GM12865 (cell line): ENCODE measurements at regions not wholly inside any gene's neighbourhood (a gene's known extent, or its start where the extent isn't known, plus 50 kb on each side); places are given as distances from the start of the nearest gene placed in this dataset.

Experiments
- DNase-seq: peaks from one replicate; pipeline ENCODE4 v3.0.0; 2010; ENCODE audit warnings: low read depth
- H3K4me3 ChIP-seq: 2 replicates; pipeline ENCODE4 v1.5.1; 2011; ENCODE audit warnings: mild to moderate bottlenecking, low read depth, low read length, control low read depth
- TF ChIP-seq, protein P1 (sequence below): IDR thresholded peaks from 2 replicates; pipeline ENCODE4 v1.5.1; 2011; ENCODE audit warnings: low read length, control low read depth, low read depth, inconsistent platforms; ENCODE audit not compliant: insufficient read depth; ENCODE audit errors: missing control alignments

GRCh38 chr3:186456731-186457191 lies 87.4 kb downstream of the CRYGS start:
- DNase-seq, result no peak

GRCh38 chr3:186454881-186455703 lies 89.1 kb downstream of the CRYGS start:
- DNase-seq, result no peak
- no peak overlapping the region for H3K4me3 ChIP-seq
- TF ChIP-seq, protein P1, sequence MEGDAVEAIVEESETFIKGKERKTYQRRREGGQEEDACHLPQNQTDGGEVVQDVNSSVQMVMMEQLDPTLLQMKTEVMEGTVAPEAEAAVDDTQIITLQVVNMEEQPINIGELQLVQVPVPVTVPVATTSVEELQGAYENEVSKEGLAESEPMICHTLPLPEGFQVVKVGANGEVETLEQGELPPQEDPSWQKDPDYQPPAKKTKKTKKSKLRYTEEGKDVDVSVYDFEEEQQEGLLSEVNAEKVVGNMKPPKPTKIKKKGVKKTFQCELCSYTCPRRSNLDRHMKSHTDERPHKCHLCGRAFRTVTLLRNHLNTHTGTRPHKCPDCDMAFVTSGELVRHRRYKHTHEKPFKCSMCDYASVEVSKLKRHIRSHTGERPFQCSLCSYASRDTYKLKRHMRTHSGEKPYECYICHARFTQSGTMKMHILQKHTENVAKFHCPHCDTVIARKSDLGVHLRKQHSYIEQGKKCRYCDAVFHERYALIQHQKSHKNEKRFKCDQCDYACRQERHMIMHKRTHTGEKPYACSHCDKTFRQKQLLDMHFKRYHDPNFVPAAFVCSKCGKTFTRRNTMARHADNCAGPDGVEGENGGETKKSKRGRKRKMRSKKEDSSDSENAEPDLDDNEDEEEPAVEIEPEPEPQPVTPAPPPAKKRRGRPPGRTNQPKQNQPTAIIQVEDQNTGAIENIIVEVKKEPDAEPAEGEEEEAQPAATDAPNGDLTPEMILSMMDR, result no peak

More at GRCh38 chr3:186456731-186457191, 87.4 kb downstream of the CRYGS start:
- TF ChIP-seq, protein P1, result no peak
- no peak overlapping the region for H3K4me3 ChIP-seq

GRCh38 chr3:186453531-186453930 lies 90.6 kb downstream of the CRYGS start:
- DNase-seq, result no peak
- TF ChIP-seq, protein P1, result no peak
- no peak overlapping the region for H3K4me3 ChIP-seq

- TF ChIP-seq, protein P1, result no peak
- no peak overlapping the region for H3K4me3 ChIP-seq
- no peak for DNase-seq
Measured at GRCh38 chr3:186452517-186452916, 90.5 kb upstream of the DGKG start.

DNA sequence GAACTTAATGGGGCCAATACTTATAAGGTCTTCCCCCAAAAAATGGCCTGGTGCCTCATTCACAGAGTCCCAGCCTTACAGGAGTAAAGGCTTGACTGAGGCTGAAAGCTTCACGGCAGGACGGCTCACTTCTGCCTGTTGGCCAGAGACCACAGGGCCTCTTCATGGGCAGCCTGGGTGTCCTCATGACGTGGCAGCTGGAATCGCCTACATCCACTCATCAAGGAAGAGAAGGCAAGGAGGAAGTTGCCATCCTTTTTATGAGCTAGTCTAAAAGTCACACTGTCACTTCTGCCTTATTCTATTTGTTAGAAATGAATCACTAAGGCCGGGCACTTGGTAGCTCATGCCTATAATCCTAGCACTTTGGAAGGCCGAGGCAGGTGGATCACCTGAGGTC lies 89.3 kb upstream of the DGKG start:
- TF ChIP-seq, protein P1, result no peak
- no peak for DNase-seq
- H3K4me3 ChIP-seq, result no peak overlapping the region

GRCh38 chr3:186444974-186445373 lies 82.9 kb upstream of the DGKG start:
- DNase-seq, result no peak
- TF ChIP-seq, protein P1, result no peak
- H3K4me3 ChIP-seq, result no peak overlapping the region
